ENCODE measurements at regions not wholly inside any gene's neighbourhood (a gene's known extent, or its start where the extent isn't known, plus 50 kb on each side); places are given as distances from the start of the nearest gene placed in this dataset.

- 60 to 84% methylated on average over 1 to 4 of the region's 4 CpGs for WGBS, 2 experiments
- Histone ChIP-seq H3K27me3 (ENCODE audit: control insufficient read depth, insufficient read depth, low read length, poor library complexity, severe bottlenecking) (no peaks in the 10 kb centered on the region), H3K9me3 (ENCODE audit: control insufficient read depth, low read length) (no peaks in the 10 kb centered on the region), H3K36me3 (ENCODE audit: control insufficient read depth, insufficient read depth, low read length) (no peaks in the 10 kb centered on the region), H3K4me3 (ENCODE audit: insufficient read depth, low read depth, low read length) (no peak overlapping the region), H3K4me1 (ENCODE audit: control insufficient read depth, insufficient read depth, low read length) (no peaks in the 10 kb centered on the region), H3K27ac (ENCODE audit: insufficient read depth, low read depth, low read length, poor library complexity, severe bottlenecking) (no peak overlapping the region)
These were observed 587.9 kb downstream of the C6orf118 start for GRCh38 chr6:164721460-164721859.

GRCh38 chr6:164700497-164700896 lies 608.9 kb downstream of the C6orf118 start:
- H3K27ac ChIP-seq (ENCODE audit: insufficient read depth, low read depth, low read length, poor library complexity, severe bottlenecking), result no peak overlapping the region
- WGBS, 2 experiments, result 86 to 88% methylated on average over 1 of the region's 1 CpG
- H3K36me3 ChIP-seq (ENCODE audit: control insufficient read depth, insufficient read depth, low read length), result no peaks in the 10 kb centered on the region
- H3K4me1 ChIP-seq (ENCODE audit: control insufficient read depth, insufficient read depth, low read length), result no peaks in the 10 kb centered on the region
- H3K9me3 ChIP-seq (ENCODE audit: control insufficient read depth, low read length), result no peaks in the 10 kb centered on the region
- H3K4me3 ChIP-seq (ENCODE audit: insufficient read depth, low read depth, low read length), result no peak overlapping the region
- H3K27me3 ChIP-seq (ENCODE audit: control insufficient read depth, insufficient read depth, low read length, poor library complexity, severe bottlenecking), result no peaks in the 10 kb centered on the region

- H3K4me1 ChIP-seq (ENCODE audit: control insufficient read depth, insufficient read depth, low read length), result peaks cover 22% of the 10 kb centered on the region
- no peaks in the 10 kb centered on the region for H3K27me3 ChIP-seq (ENCODE audit: control insufficient read depth, insufficient read depth, low read length, poor library complexity, severe bottlenecking)
- H3K27ac ChIP-seq (ENCODE audit: insufficient read depth, low read depth, low read length, poor library complexity, severe bottlenecking), result no peak overlapping the region
These were observed 613.5 kb downstream of the C6orf118 start for GRCh38 chr6:164695896-164696295.

GRCh38 chr6:164694386-164694785 lies 615.0 kb downstream of the C6orf118 start:
- 72 to 75% methylated on average over 3 of the region's 3 CpGs for WGBS, 2 experiments
- no peaks in the 10 kb centered on the region for H3K27me3 ChIP-seq (ENCODE audit: control insufficient read depth, insufficient read depth, low read length, poor library complexity, severe bottlenecking)
- no peak overlapping the region for H3K4me3 ChIP-seq (ENCODE audit: insufficient read depth, low read depth, low read length)
- H3K27ac ChIP-seq (ENCODE audit: insufficient read depth, low read depth, low read length, poor library complexity, severe bottlenecking), result no peak overlapping the region
- no peaks in the 10 kb centered on the region for H3K36me3 ChIP-seq (ENCODE audit: control insufficient read depth, insufficient read depth, low read length)
- no peaks in the 10 kb centered on the region for H3K9me3 ChIP-seq (ENCODE audit: control insufficient read depth, low read length)
- H3K4me1 ChIP-seq (ENCODE audit: control insufficient read depth, insufficient read depth, low read length), result peaks cover 22% of the 10 kb centered on the region

More at GRCh38 chr6:164695896-164696295, 613.5 kb downstream of the C6orf118 start:
- H3K4me3 ChIP-seq (ENCODE audit: insufficient read depth, low read depth, low read length), result no peak overlapping the region
- no peaks in the 10 kb centered on the region for H3K36me3 ChIP-seq (ENCODE audit: control insufficient read depth, insufficient read depth, low read length)
- 88 to 92% methylated on average over 4 of the region's 4 CpGs for WGBS, 2 experiments
- no peaks in the 10 kb centered on the region for H3K9me3 ChIP-seq (ENCODE audit: control insufficient read depth, low read length)

GRCh38 chr6:164693944-164694343 lies 615.5 kb downstream of the C6orf118 start:
- Histone ChIP-seq H3K36me3 (ENCODE audit: control insufficient read depth, insufficient read depth, low read length) (no peaks in the 10 kb centered on the region), H3K27ac (ENCODE audit: insufficient read depth, low read depth, low read length, poor library complexity, severe bottlenecking) (no peak overlapping the region), H3K4me3 (ENCODE audit: insufficient read depth, low read depth, low read length) (no peak overlapping the region), H3K4me1 (ENCODE audit: control insufficient read depth, insufficient read depth, low read length) (peaks cover 22% of the 10 kb centered on the region), H3K9me3 (ENCODE audit: control insufficient read depth, low read length) (no peaks in the 10 kb centered on the region), H3K27me3 (ENCODE audit: control insufficient read depth, insufficient read depth, low read length, poor library complexity, severe bottlenecking) (no peaks in the 10 kb centered on the region)
- 1 to 3% methylated on average over 4 of the region's 4 CpGs for WGBS, 2 experiments

- H3K27me3 ChIP-seq (ENCODE audit: control insufficient read depth, insufficient read depth, low read length, poor library complexity, severe bottlenecking), result no peaks in the 10 kb centered on the region
- no peaks in the 10 kb centered on the region for H3K9me3 ChIP-seq (ENCODE audit: control insufficient read depth, low read length)
- no peaks in the 10 kb centered on the region for H3K36me3 ChIP-seq (ENCODE audit: control insufficient read depth, insufficient read depth, low read length)
- no peak overlapping the region for H3K27ac ChIP-seq (ENCODE audit: insufficient read depth, low read depth, low read length, poor library complexity, severe bottlenecking)
- H3K4me1 ChIP-seq (ENCODE audit: control insufficient read depth, insufficient read depth, low read length), result peaks cover 22% of the 10 kb centered on the region
- H3K4me3 ChIP-seq (ENCODE audit: insufficient read depth, low read depth, low read length), result no peak overlapping the region
- 40 to 42% methylated on average over 4 of the region's 4 CpGs for WGBS, 2 experiments
These were observed 616.5 kb downstream of the C6orf118 start for GRCh38 chr6:164692772-164693510.

- Histone ChIP-seq H3K27me3 (ENCODE audit: control insufficient read depth, insufficient read depth, low read length, poor library complexity, severe bottlenecking) (no peaks in the 10 kb centered on the region), H3K9me3 (ENCODE audit: control insufficient read depth, low read length) (no peaks in the 10 kb centered on the region), H3K27ac (ENCODE audit: insufficient read depth, low read depth, low read length, poor library complexity, severe bottlenecking) (no peak overlapping the region), H3K4me1 (ENCODE audit: control insufficient read depth, insufficient read depth, low read length) (peaks cover 22% of the 10 kb centered on the region), H3K36me3 (ENCODE audit: control insufficient read depth, insufficient read depth, low read length) (no peaks in the 10 kb centered on the region), H3K4me3 (ENCODE audit: insufficient read depth, low read depth, low read length) (no peak overlapping the region)
- 81 to 93% methylated on average over 5 to 6 of the region's 6 CpGs for WGBS, 2 experiments
These were observed 618.5 kb downstream of the C6orf118 start for GRCh38 chr6:164690702-164691500.

- Histone ChIP-seq H3K36me3 (ENCODE audit: control insufficient read depth, insufficient read depth, low read length) (no peaks in the 10 kb centered on the region), H3K9me3 (ENCODE audit: control insufficient read depth, low read length) (no peaks in the 10 kb centered on the region), H3K27me3 (ENCODE audit: control insufficient read depth, insufficient read depth, low read length, poor library complexity, severe bottlenecking) (no peaks in the 10 kb centered on the region), H3K4me3 (ENCODE audit: insufficient read depth, low read depth, low read length) (no peak overlapping the region), H3K27ac (ENCODE audit: insufficient read depth, low read depth, low read length, poor library complexity, severe bottlenecking) (no peak overlapping the region), H3K4me1 (ENCODE audit: control insufficient read depth, insufficient read depth, low read length) (peaks cover 22% of the 10 kb centered on the region)
- 98% methylated on average over 5 of the region's 5 CpGs for WGBS, 2 experiments
These were observed 619.2 kb downstream of the C6orf118 start for GRCh38 chr6:164690241-164690640.

- Histone ChIP-seq H3K4me3 (ENCODE audit: insufficient read depth, low read depth, low read length) (no peak overlapping the region), H3K27ac (ENCODE audit: insufficient read depth, low read depth, low read length, poor library complexity, severe bottlenecking) (no peak overlapping the region), H3K4me1 (ENCODE audit: control insufficient read depth, insufficient read depth, low read length) (no peaks in the 10 kb centered on the region), H3K9me3 (ENCODE audit: control insufficient read depth, low read length) (no peaks in the 10 kb centered on the region), H3K27me3 (ENCODE audit: control insufficient read depth, insufficient read depth, low read length, poor library complexity, severe bottlenecking) (no peaks in the 10 kb centered on the region), H3K36me3 (ENCODE audit: control insufficient read depth, insufficient read depth, low read length) (no peaks in the 10 kb centered on the region)
- WGBS, 2 experiments, result 93 to 99% methylated on average over 6 of the region's 6 CpGs
These were observed 644.1 kb downstream of the C6orf118 start for GRCh38 chr6:164665328-164665727.

- Histone ChIP-seq H3K27me3 (ENCODE audit: control insufficient read depth, insufficient read depth, low read length, poor library complexity, severe bottlenecking) (no peaks in the 10 kb centered on the region), H3K36me3 (ENCODE audit: control insufficient read depth, insufficient read depth, low read length) (no peaks in the 10 kb centered on the region)
- 91 to 98% methylated on average over 5 of the region's 5 CpGs for WGBS, 2 experiments
These were observed 645.8 kb downstream of the C6orf118 start for GRCh38 chr6:164663634-164664033.

More at GRCh38 chr6:164663634-164664033, 645.8 kb downstream of the C6orf118 start:
- H3K9me3 ChIP-seq (ENCODE audit: control insufficient read depth, low read length), result no peaks in the 10 kb centered on the region
- no peaks in the 10 kb centered on the region for H3K4me1 ChIP-seq (ENCODE audit: control insufficient read depth, insufficient read depth, low read length)
- no peak overlapping the region for H3K27ac ChIP-seq (ENCODE audit: insufficient read depth, low read depth, low read length, poor library complexity, severe bottlenecking)
- no peak overlapping the region for H3K4me3 ChIP-seq (ENCODE audit: insufficient read depth, low read depth, low read length)
